ENCODE measurements at regions not wholly inside any gene's neighbourhood (a gene's known extent, or its start where the extent isn't known, plus 50 kb on each side); places are given as distances from the start of the nearest gene placed in this dataset.

- Histone ChIP-seq H3K27ac (no peak overlapping the region), H3K4me3 (no peak overlapping the region)
These were observed 1111.5 kb upstream of the ATXN8OS start for GRCh38 chr13:68995972-68996667.

GRCh38 chr13:68993154-68993553 is 1114.5 kb upstream of the ATXN8OS start:
- H3K4me3 ChIP-seq = no peak overlapping the region

GRCh38 chr13:68988176-68988575 is 1119.5 kb upstream of the ATXN8OS start:
- Histone ChIP-seq H3K27ac (no peak overlapping the region), H3K4me3 (no peak overlapping the region)

More at GRCh38 chr13:68993154-68993553, 1114.5 kb upstream of the ATXN8OS start:
- H3K27ac ChIP-seq = no peak overlapping the region

- H3K4me3 ChIP-seq = no peak overlapping the region
These were observed 1120.0 kb upstream of the ATXN8OS start for GRCh38 chr13:68987585-68987984.

GRCh38 chr13:68984688-68985319 is 1122.8 kb upstream of the ATXN8OS start:
- no peak overlapping the region for H3K27ac ChIP-seq

More at GRCh38 chr13:68987585-68987984, 1120.0 kb upstream of the ATXN8OS start:
- no peak overlapping the region for H3K27ac ChIP-seq

GRCh38 chr13:68982961-68983619 is 1124.5 kb upstream of the ATXN8OS start:
- no peak overlapping the region for H3K4me3 ChIP-seq
- H3K27ac ChIP-seq = no peak overlapping the region

More at GRCh38 chr13:68984688-68985319, 1122.8 kb upstream of the ATXN8OS start:
- H3K4me3 ChIP-seq = no peak overlapping the region

GRCh38 chr13:68976287-68976686 is 1131.3 kb upstream of the ATXN8OS start:
- Histone ChIP-seq H3K4me3 (no peak overlapping the region), H3K27ac (no peak overlapping the region)

GRCh38 chr13:68970532-68970931 is 1137.1 kb upstream of the ATXN8OS start:
- no peak overlapping the region for H3K27ac ChIP-seq
- H3K4me3 ChIP-seq = no peak overlapping the region

GRCh38 chr13:68948586-68948985 is 1159.0 kb upstream of the ATXN8OS start:
- no peak overlapping the region for H3K27ac ChIP-seq
- H3K4me3 ChIP-seq = no peak overlapping the region

- Histone ChIP-seq H3K27ac (no peak overlapping the region), H3K4me3 (no peak overlapping the region)
These were observed 1163.4 kb upstream of the ATXN8OS start for GRCh38 chr13:68944272-68944671.

- Histone ChIP-seq H3K4me3 (no peak overlapping the region), H3K27ac (no peak overlapping the region)
These were observed 1167.6 kb upstream of the ATXN8OS start for GRCh38 chr13:68940049-68940448.

GRCh38 chr13:68938639-68939038 is 1169.0 kb upstream of the ATXN8OS start:
- Histone ChIP-seq H3K27ac (no peak overlapping the region), H3K4me3 (no peak overlapping the region)

GRCh38 chr13:68929075-68929745 is 1178.4 kb upstream of the ATXN8OS start:
- Histone ChIP-seq H3K4me3 (no peak overlapping the region), H3K27ac (no peak overlapping the region)

GRCh38 chr13:68927387-68928026 is 1180.1 kb upstream of the ATXN8OS start:
- Histone ChIP-seq H3K27ac (no peak overlapping the region), H3K4me3 (no peak overlapping the region)

- no peak overlapping the region for H3K4me3 ChIP-seq
- H3K27ac ChIP-seq = no peak overlapping the region
These were observed 1183.6 kb upstream of the ATXN8OS start for GRCh38 chr13:68923995-68924394.

GRCh38 chr13:68908879-68909278 is 1198.7 kb upstream of the ATXN8OS start:
- H3K27ac ChIP-seq = no peak overlapping the region

GRCh38 chr13:68905186-68905585 is 1202.4 kb upstream of the ATXN8OS start:
- Histone ChIP-seq H3K27ac (no peak overlapping the region), H3K4me3 (no peak overlapping the region)

More at GRCh38 chr13:68908879-68909278, 1198.7 kb upstream of the ATXN8OS start:
- no peak overlapping the region for H3K4me3 ChIP-seq

GRCh38 chr13:68897331-68897928 is 1210.2 kb upstream of the ATXN8OS start:
- Histone ChIP-seq H3K4me3 (no peak overlapping the region), H3K27ac (no peak overlapping the region)

- no peak overlapping the region for H3K4me3 ChIP-seq
- no peak overlapping the region for H3K27ac ChIP-seq
These were observed 1211.9 kb upstream of the ATXN8OS start for GRCh38 chr13:68895696-68896095.

Measured in skin epidermis (tissue), 12 donors.